GM19455 (cell line): ENCODE measurements at regions not wholly inside any gene's neighbourhood (a gene's known extent, or its start where the extent isn't known, plus 50 kb on each side); places are given as distances from the start of the nearest gene placed in this dataset.

ENCODE experiments used
- ATAC-seq: cut with Tn5 transposase; IDR thresholded peaks from one replicate; pipeline ENCODE4 v1.9.1; 2021; ENCODE audit not compliant: unreplicated experiment

DNA sequence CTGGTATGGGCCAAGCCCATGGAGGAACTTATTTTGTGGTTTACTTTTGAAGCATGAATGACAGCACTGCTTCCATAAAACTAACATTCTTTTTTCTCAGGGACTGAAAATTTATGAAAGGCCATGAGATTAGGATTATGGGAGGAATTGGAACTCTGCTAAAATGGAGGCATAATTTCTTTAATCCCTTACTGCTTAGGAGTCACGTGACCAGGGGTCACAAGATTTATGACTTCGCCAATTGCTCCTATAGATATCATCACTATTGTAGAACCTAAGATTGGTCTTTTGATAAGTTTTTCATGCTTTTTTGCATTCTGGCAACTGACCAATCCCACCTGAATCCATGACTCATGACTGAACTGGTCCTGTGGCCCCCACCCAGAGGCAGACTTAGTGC lies 495.7 kb upstream of the VRK2 start:
- ATAC-seq = no peak

- no peak for ATAC-seq
Observed at GRCh38 chr2:57552885-57553284, 493.7 kb upstream of the VRK2 start.

- ATAC-seq = no peak
Observed at GRCh38 chr2:57554348-57554747, 492.3 kb upstream of the VRK2 start.

GRCh38 chr2:57558312-57558711 lies 488.3 kb upstream of the VRK2 start:
- no peak for ATAC-seq

- no peak for ATAC-seq
Observed at GRCh38 chr2:57562495-57562894, 484.1 kb upstream of the VRK2 start.

DNA sequence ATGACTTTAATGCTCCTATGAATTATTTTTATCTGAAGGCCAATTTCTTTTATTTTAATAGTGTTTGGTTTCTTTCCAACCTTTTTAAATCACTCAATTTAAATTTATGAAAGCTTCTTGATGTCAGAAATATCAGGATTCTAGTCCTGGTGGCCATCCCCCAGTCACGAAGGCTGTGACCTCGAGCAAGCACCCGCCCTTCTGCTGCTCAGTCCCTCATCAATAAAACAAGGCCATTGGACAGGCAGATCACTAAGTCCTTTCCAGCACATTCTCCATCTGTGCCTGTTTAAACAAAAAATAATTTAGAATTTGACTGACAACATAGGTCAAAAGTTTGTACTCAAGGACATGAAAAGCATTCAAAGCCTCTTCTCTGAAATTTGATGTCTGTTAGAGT lies 483.6 kb upstream of the VRK2 start:
- no peak for ATAC-seq

DNA sequence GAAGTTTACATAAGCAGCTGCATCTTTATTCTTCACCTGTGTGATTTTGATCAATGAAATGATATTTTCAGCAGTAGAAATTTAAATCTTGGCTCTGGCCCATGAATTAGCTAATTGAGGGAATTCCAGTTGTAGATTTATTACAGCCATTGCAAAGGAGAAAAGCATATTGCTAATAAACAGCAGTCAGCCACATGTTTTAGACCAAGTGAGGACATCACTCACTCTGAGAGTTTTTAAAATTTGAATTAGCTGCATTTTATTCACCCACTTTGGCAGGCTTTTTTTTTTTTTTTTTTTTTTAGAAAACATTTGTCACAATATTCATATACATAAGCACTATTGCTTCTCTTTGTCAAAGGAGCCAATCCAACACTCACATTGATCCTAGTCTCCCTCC lies 479.4 kb upstream of the VRK2 start:
- ATAC-seq = no peak

DNA sequence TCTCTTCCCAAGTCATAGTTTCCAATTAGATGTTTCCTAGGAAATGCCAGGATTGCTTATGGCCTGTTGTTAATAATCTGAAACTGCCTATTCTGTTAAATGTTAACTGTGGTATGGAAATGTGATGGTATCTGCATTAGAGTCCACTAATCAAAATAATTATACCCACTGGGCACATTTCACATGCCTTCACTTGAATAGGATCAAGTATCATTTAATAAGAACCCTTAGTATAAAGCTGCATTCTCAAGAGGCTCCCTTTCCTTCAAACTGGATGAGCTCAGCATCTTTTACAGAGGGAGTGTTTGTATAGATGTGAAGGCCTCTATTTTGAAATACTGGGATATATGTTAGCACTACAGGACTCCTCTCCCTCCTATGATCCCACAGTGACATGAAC lies 477.2 kb upstream of the VRK2 start:
- ATAC-seq = no peak

DNA sequence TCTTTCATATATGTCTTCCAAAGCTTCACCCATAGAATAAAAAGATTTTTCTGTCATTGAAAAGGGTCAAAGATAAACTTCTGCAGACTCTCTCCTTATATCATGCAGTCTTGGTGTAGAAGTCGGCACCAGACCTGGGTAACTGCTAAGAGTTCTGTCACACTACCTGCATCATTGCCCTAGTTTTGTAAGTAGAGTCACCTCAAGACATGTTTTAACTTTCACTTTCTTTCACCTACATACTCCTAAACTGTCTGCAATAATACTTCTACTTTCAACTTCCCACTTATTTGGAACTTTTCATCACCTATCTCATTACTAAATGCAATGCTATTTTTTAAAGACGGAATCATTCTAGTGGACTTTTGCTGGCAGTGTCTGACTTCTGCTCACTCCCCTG lies 475.6 kb upstream of the VRK2 start:
- no peak for ATAC-seq

GRCh38 chr2:57575700-57576268 lies 470.8 kb upstream of the VRK2 start:
- ATAC-seq = no peak

DNA sequence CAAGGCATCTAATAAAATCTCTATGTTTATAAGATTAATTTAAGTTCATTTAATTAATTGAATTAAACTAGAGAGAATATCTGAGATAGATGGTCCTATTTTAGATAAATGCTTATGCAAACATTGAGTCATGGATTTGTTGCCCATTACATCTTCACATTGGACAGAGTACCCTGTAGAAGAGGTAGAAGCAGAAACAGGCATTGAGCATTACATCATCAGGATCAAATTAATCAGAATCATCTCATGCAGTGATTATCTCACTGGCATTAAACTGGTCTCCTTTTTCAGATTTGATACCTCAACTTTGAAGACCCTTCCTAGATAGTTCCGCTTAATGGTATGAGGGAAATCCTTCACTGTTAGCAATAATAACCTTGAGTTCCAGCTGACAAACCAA lies 469.6 kb upstream of the VRK2 start:
- no peak for ATAC-seq

GRCh38 chr2:57597940-57598339 lies 448.7 kb upstream of the VRK2 start:
- ATAC-seq = no peak

- ATAC-seq = no peak
Observed at GRCh38 chr2:57598551-57598950, 448.1 kb upstream of the VRK2 start.

- no peak for ATAC-seq
Observed at GRCh38 chr2:57602733-57603132, 443.9 kb upstream of the VRK2 start.

- no peak for ATAC-seq
Observed at GRCh38 chr2:57614988-57615387, 431.6 kb upstream of the VRK2 start.

DNA sequence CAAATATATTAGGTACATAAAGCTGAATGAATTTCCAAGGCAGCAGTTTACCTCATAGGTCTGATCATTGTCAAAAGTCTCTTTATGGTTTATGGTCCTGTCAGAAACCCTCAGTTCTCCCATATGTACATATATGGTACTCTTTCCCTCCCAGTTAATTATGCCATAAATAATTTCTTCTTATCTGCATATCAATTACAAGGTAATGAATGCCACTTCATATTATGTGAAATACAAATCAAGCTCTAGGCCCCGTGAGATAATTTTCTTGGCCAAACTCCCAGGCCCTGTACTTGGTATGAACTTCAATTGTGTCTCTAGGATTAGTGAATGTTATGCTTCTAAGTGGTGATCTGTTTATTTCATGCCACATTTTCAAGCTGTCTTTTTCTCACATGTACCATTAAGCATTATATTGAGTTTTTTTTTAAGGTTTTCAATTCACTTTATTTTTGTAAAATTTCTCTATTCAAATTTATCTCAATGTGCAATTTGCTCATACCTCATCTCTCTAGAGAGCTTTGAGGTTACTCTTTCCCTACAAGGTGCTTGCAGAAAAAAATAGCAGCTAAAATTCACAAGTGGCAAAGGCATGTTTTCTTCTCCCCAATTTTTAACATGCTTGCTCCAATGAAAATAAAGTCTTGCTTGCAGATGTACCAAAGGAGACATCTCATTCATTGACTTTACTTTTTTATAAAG lies 430.6 kb upstream of the VRK2 start:
- ATAC-seq = no peak

GRCh38 chr2:57617318-57617717 lies 429.3 kb upstream of the VRK2 start:
- no peak for ATAC-seq

DNA sequence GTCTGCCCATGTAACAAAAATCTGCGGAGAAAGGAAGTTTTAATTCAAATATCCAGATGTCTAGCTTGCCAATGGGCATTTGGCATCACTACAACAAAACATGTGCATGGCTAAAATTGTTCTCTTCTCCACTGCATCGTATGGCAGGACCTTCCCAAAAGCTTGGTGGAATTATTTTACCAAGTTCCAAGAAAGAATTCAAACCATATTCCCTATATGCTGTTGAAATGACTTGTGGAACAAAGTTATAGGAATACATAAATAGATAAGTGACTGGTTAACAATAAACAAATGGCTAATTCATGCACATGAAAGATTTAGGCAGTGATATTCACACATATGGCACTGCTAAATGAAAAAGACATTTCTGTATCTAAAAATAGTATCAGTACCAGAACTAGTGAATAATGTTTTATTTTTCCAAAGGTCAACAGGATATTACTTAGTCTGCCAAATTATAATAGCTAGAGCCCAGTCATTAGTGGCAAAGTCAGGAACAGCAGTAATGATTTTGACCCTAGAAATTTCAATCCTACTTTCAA lies 425.4 kb upstream of the VRK2 start:
- ATAC-seq = no peak

- ATAC-seq = no peak
Observed at GRCh38 chr2:57622009-57622408, 424.6 kb upstream of the VRK2 start.

DNA sequence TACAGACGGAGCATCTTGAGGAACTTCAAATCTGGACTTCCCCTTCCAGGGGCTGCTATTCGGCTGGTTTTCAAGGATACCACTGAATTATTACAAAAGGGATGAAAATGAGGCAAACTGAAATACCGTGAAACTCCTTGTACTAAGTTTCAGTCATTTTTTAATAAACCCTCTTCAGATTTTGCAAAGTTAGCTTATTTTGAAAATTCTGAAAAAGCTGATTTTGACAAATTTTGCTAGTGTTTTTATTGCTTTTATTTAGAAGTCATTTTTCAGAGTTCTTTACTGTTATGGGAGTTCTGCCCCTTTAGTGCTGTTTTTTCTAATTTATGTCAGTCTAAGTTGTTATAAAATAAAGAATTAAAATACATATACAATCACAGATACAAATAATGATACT lies 390.4 kb upstream of the VRK2 start:
- ATAC-seq = no peak

DNA sequence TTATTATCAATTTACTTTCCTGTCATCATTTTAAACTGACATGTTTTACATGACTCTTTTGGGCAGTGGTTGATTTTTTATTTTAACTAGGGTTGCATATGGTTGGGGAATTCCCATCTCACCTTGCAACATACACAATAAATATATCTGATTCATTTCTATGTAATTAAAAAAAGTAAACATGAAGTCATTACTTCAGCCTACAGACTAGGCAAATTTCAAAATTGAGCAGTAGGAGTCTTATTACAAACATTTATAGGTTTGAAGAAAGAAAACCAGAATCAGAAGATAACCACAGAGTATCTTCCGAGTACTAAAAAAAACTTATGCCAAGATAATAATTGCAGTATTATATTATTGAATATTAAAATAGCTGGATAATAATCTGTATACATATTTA lies 377.0 kb upstream of the VRK2 start:
- no peak for ATAC-seq

GRCh38 chr2:57674025-57674424 lies 372.6 kb upstream of the VRK2 start:
- ATAC-seq = no peak

- no peak for ATAC-seq
Observed at GRCh38 chr2:57674743-57675142, 371.9 kb upstream of the VRK2 start.
